Right lobe of liver (tissue), 4 donors: ENCODE measurements at regions not wholly inside any gene's neighbourhood (a gene's known extent, or its start where the extent isn't known, plus 50 kb on each side); places are given as distances from the start of the nearest gene placed in this dataset.
A peak's percentile ranks its signal among the peaks of the same experiment; 100 is the strongest.

Source experiments
- CTCF ChIP-seq, 4 donors: fragments of 200-600 bp in 3 of 4; fragments of 450-650 bp in 1 of 4; IDR thresholded peaks; one replicate each; pipeline versions ENCODE4 v1.5.1 to v1.8.0; 2016 to 2022; ENCODE audit warnings: antibody characterized with exemption in 4 of 4, mild to moderate bottlenecking in 2 of 4
- POLR2A ChIP-seq: fragments of 450-650 bp; IDR thresholded peaks from one replicate; pipeline ENCODE4 v1.6.1; 2017; ENCODE audit warnings: antibody characterized with exemption, mild to moderate bottlenecking
- donor health status: DM: no; HTN: no; CAD: no.
- donor health status: DM: no; HTN: no; CAD: no.
- donor health status: DM: no; HTN: yes; CAD: no.

- TF ChIP-seq POLR2A: no peak
- TF ChIP-seq CTCF (IDR thresholded peaks at IDR 0.05): peak; percentile 40 to 54 (median 48)
These were observed 70.8 kb upstream of the ZBTB20 start for GRCh38 chr3:115217678-115218451.
